ENCODE measurements at regions not wholly inside any gene's neighbourhood (a gene's known extent, or its start where the extent isn't known, plus 50 kb on each side); places are given as distances from the start of the nearest gene placed in this dataset.

- no peak overlapping the region for H3K27ac ChIP-seq
- no peak for TF ChIP-seq CTCF (conservative IDR thresholded peaks at IDR 0.05; ENCODE audit: low read depth, low read length)
- H3K79me2 ChIP-seq (ENCODE audit: insufficient read depth, low read depth), result no peaks in the 10 kb centered on the region
- H3K4me1 ChIP-seq (ENCODE audit: low read depth, poor library complexity, severe bottlenecking), result no peaks in the 10 kb centered on the region
- H3K9ac ChIP-seq, result no peak overlapping the region
- no peaks in the 10 kb centered on the region for H4K20me1 ChIP-seq (ENCODE audit: insufficient read depth)
- H3K4me2 ChIP-seq, result no peak overlapping the region
- H2AFZ ChIP-seq (ENCODE audit: low read depth), result no peak overlapping the region
- H3K36me3 ChIP-seq (ENCODE audit: insufficient read depth), result no peaks in the 10 kb centered on the region
- no peaks in the 10 kb centered on the region for H3K27me3 ChIP-seq (ENCODE audit: insufficient read depth, low read depth)
- no peak overlapping the region for H3K4me3 ChIP-seq (IDR thresholded peaks at IDR 0.05; ENCODE audit: insufficient read depth, low read depth, low read length)
Measured at GRCh38 chrX:113586281-113586898, 745.8 kb upstream of the AMOT start.

- Histone ChIP-seq H3K4me3 (IDR thresholded peaks at IDR 0.05; ENCODE audit: insufficient read depth, low read depth, low read length) (no peak overlapping the region), H4K20me1 (ENCODE audit: insufficient read depth) (no peaks in the 10 kb centered on the region), H3K27me3 (ENCODE audit: insufficient read depth, low read depth) (no peaks in the 10 kb centered on the region), H3K4me2 (no peak overlapping the region), H3K79me2 (ENCODE audit: insufficient read depth, low read depth) (no peaks in the 10 kb centered on the region), H3K36me3 (ENCODE audit: insufficient read depth) (no peaks in the 10 kb centered on the region), H2AFZ (ENCODE audit: low read depth) (no peak overlapping the region), H3K9ac (no peak overlapping the region), H3K27ac (no peak overlapping the region), H3K4me1 (ENCODE audit: low read depth, poor library complexity, severe bottlenecking) (no peaks in the 10 kb centered on the region)
- no peak for TF ChIP-seq CTCF (conservative IDR thresholded peaks at IDR 0.05; ENCODE audit: low read depth, low read length)
Measured at GRCh38 chrX:113580486-113580885, 739.9 kb upstream of the AMOT start.

GRCh38 chrX:113558576-113558975 lies 717.9 kb upstream of the AMOT start:
- H3K27me3 ChIP-seq (ENCODE audit: insufficient read depth, low read depth), result no peaks in the 10 kb centered on the region
- H3K9ac ChIP-seq, result no peak overlapping the region
- H3K36me3 ChIP-seq (ENCODE audit: insufficient read depth), result no peaks in the 10 kb centered on the region
- H2AFZ ChIP-seq (ENCODE audit: low read depth), result no peak overlapping the region
- no peak for TF ChIP-seq CTCF (conservative IDR thresholded peaks at IDR 0.05; ENCODE audit: low read depth, low read length)
- H4K20me1 ChIP-seq (ENCODE audit: insufficient read depth), result no peaks in the 10 kb centered on the region
- no peak overlapping the region for H3K27ac ChIP-seq
- no peak overlapping the region for H3K4me2 ChIP-seq
- no peaks in the 10 kb centered on the region for H3K79me2 ChIP-seq (ENCODE audit: insufficient read depth, low read depth)
- H3K4me3 ChIP-seq (IDR thresholded peaks at IDR 0.05; ENCODE audit: insufficient read depth, low read depth, low read length), result no peak overlapping the region
- H3K4me1 ChIP-seq (ENCODE audit: low read depth, poor library complexity, severe bottlenecking), result no peaks in the 10 kb centered on the region

- no peak overlapping the region for H3K9ac ChIP-seq
- no peak for TF ChIP-seq CTCF (conservative IDR thresholded peaks at IDR 0.05; ENCODE audit: low read depth, low read length)
- no peaks in the 10 kb centered on the region for H3K36me3 ChIP-seq (ENCODE audit: insufficient read depth)
- no peaks in the 10 kb centered on the region for H4K20me1 ChIP-seq (ENCODE audit: insufficient read depth)
- H3K79me2 ChIP-seq (ENCODE audit: insufficient read depth, low read depth), result no peaks in the 10 kb centered on the region
- H3K4me2 ChIP-seq, result no peak overlapping the region
- H2AFZ ChIP-seq (ENCODE audit: low read depth), result no peak overlapping the region
- H3K27me3 ChIP-seq (ENCODE audit: insufficient read depth, low read depth), result no peaks in the 10 kb centered on the region
- H3K4me1 ChIP-seq (ENCODE audit: low read depth, poor library complexity, severe bottlenecking), result no peaks in the 10 kb centered on the region
- no peak overlapping the region for H3K27ac ChIP-seq
- no peak overlapping the region for H3K4me3 ChIP-seq (IDR thresholded peaks at IDR 0.05; ENCODE audit: insufficient read depth, low read depth, low read length)
Measured at GRCh38 chrX:113551919-113552318, 711.3 kb upstream of the AMOT start.
